NCI-H345 (cell line): ENCODE measurements at regions not wholly inside any gene's neighbourhood (a gene's known extent, or its start where the extent isn't known, plus 50 kb on each side); places are given as distances from the start of the nearest gene placed in this dataset.
A peak's percentile ranks its signal among the peaks of the same experiment; 100 is the strongest.
"Not testable (repeated sequence)": the region's sequence is repeated elsewhere in the genome, so short reads cannot be mapped to it uniquely, and the experiment has no call there.

Source experiments
- DNase-seq: peaks from one replicate; lab custom pipeline; 2025; lab: John Stamatoyannopoulos, UW

DNA sequence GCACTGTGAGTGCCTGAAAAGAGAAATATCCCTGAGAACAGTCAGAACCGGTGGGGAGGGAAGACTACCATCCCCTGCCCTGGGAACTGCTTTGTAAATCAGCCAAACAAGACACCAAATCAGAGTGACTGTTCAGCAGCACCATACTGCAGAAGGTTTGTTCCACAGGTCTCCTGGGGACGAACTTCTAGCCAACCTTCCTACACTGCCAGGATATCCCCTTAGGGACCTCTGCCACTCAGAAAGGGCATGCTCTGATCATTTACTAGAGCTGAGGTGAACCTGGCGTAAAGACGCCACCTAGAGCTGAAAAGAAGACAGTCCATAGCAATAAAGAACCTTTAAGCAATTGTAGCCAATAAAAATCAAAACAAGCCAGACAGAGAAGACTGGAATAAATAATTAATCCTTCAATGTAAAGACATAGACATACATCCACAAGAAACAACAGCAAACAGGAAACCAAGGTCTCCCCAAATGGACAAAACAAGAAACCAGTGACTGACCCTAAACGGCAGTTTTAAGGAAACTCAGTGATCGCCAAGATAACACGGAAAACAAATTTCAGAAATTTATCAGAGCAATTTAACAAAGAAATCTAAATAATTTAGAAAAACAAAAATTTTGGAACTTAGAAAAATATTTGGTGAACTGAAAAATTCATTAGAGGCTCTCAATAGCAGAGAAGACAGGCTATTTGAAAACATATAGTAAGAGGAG is 228.1 kb upstream of the AMIGO2 start:
- peak; percentile 39 for DNase-seq

DNA sequence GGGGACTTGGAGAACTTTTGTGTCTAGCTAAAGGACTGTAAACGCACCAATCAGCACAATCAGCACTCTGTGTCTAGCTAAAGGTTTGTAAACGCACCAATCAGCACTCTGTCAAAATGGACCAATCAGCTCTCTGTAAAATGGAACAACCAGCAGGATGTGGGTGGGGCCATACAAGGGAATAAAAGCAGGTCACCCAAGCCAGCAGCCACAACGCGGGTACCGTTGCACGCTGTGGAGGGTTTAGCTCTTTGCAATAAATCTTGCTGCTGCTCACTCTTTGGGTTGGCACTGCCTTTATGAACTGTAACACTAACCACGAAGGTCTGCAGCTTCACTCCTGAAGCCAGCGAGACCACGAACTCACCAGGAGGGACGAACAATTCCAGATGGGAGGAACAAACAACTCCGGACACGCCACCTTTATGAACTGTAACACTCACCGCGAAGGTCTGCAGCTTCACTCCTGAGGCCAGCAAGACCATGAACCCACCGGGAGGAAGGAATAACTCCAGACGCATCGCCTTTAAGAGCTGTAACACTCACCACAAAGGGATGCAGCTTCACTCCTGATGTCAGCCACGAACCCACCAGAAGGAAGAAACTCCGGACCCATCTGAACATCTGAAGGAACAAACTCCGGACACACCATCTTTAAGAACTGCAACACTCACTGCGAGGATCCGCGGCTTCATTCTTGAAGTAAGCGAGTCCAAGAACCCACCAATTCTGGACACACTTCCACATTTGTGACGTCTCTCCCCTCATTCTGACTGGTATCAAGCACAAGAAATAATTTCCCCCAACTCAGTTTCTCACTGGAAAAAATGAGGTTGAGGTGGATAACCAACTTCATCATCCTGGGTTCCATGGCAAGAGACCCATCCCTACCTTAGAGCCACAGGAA is 227.3 kb upstream of the AMIGO2 start:
- not testable (repeated sequence) for DNase-seq

DNA sequence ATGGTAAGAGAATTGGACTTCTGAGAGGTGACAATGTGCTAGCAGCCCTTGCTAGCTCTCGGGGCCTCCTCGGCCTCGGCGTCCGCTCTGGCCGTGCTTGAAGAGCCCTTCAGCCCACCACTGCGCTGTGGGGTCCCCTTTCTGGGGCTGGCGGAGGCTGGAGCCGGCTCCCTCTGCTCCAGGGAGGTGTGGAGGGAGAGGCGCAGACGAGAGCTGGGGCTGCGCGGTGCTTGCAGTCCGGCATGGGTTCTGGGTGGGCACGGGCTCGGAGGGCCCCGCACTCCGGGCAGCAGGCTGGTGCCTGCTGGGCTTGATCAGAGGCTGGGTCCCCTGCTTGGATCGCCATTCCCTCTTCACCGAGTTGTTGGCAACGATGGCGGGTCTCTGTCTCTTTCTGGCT is 226.4 kb upstream of the AMIGO2 start:
- DNase-seq: no peak

DNA sequence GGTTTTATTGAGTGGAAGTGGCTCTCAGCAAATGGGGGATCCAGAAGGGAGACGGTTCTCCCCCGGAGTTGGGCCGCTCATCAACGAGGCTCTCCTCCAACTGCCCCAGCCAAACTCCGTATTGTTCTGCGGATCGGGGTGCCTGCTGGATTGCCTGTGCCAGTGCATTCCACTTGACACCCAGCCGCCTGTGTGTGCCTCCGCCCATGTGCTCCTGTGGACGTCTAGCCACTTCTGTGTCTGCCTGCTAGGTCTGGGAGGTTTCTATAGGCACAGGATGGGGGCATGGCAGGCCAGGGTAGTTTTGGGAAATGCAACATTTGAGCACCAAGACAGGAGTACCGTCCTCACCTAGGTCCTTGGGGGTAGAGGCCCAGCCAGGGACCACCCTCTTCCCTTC is 225.7 kb upstream of the AMIGO2 start:
- no peak for DNase-seq

GRCh38 chr12:47303995-47304560 is 224.3 kb upstream of the AMIGO2 start:
- DNase-seq: no peak

GRCh38 chr12:47303207-47303606 is 223.4 kb upstream of the AMIGO2 start:
- DNase-seq: no peak

- DNase-seq: no peak
These were observed 222.4 kb upstream of the AMIGO2 start for GRCh38 chr12:47302111-47302671.

GRCh38 chr12:47299586-47299985 is 219.8 kb upstream of the AMIGO2 start:
- DNase-seq: no peak

GRCh38 chr12:47297993-47298392 is 218.2 kb upstream of the AMIGO2 start:
- no peak for DNase-seq

DNA sequence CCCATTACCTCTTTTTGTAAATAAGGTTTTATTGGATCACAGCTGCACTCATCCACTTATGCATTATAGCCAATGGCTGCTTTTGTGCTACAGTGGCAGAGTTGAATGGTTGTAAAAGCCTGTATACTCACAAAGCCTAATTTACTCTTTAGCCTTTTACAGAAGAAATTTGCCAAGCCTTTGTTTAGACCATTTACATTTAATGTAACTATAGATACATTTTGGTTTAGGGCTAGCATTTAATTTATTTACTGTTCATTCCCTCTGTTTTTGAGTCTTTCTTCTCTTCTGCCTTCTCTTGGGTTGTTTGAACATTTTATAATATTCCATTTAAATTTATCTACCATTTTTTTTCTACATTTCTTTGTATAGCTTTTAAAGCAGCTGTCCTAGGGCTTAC is 217.1 kb upstream of the AMIGO2 start:
- no peak for DNase-seq

DNA sequence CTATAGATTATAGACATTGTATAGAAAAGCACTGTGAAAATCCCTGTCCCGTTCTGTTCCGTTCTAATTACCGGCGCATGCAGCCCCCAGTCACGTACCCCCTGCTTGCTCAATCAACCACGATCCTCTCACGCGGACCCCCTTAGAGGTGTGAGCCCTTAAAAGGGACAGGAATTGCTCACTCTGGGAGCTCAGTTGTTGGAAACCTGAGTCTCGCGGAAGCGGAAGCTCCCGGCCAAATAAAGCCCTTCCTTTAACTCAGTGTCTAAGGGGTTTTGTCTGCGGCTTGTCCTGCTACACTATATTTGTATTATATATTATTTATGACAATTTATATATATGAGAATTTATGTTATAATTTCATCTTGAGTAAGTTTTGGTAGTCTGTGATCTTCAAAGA is 213.6 kb upstream of the AMIGO2 start:
- no peak for DNase-seq

GRCh38 chr12:47286676-47287075 is 206.9 kb upstream of the AMIGO2 start:
- no peak for DNase-seq
